H9 (cell line): ENCODE measurements at regions not wholly inside any gene's neighbourhood (a gene's known extent, or its start where the extent isn't known, plus 50 kb on each side); places are given as distances from the start of the nearest gene placed in this dataset.

Experiments
- DNase-seq: peaks from one replicate; pipeline ENCODE4 v3.0.0-alpha.2; 2017
- H2AFZ ChIP-seq: one replicate; pipeline ENCODE4 v1.6.1; 2013; ENCODE audit warnings: mild to moderate bottlenecking, low read length, control low read depth, moderate library complexity
- H2AK5ac ChIP-seq: 2 replicates; pipeline ENCODE4 v1.6.1; 2013; ENCODE audit warnings: low read length, control low read depth, mixed read lengths; ENCODE audit not compliant: insufficient read length
- H2BK120ac ChIP-seq: one replicate; pipeline ENCODE4 v1.6.1; 2013; ENCODE audit warnings: low read depth, mild to moderate bottlenecking, low read length, control low read depth, inconsistent platforms; ENCODE audit not compliant: poor library complexity, severe bottlenecking
- H2BK12ac ChIP-seq: 2 replicates; pipeline ENCODE4 v1.6.1; 2013; ENCODE audit warnings: low read length, control low read depth, mixed read lengths, low read depth; ENCODE audit not compliant: insufficient read length
- H2BK15ac ChIP-seq: 2 replicates; pipeline ENCODE4 v1.6.1; 2013; ENCODE audit warnings: low read depth, low read length, control low read depth
- H2BK20ac ChIP-seq: one replicate; pipeline ENCODE4 v1.6.1; 2013; ENCODE audit warnings: low read depth, mild to moderate bottlenecking, low read length, control low read depth, inconsistent platforms; ENCODE audit not compliant: poor library complexity, severe bottlenecking
- H2BK5ac ChIP-seq: 2 replicates; pipeline ENCODE4 v1.6.1; 2013; ENCODE audit warnings: low read length, control low read depth, mixed read lengths; ENCODE audit not compliant: insufficient read length
- H3K14ac ChIP-seq: 2 replicates; pipeline ENCODE4 v1.6.1; 2013; ENCODE audit warnings: low read length, control low read depth; ENCODE audit not compliant: insufficient read depth
- H3K18ac ChIP-seq: 2 replicates; pipeline ENCODE4 v1.6.1; 2013; ENCODE audit warnings: low read depth, mild to moderate bottlenecking, mixed read lengths, low read length, control low read depth; ENCODE audit not compliant: insufficient read length
- H3K23ac ChIP-seq: 2 replicates; pipeline ENCODE4 v1.6.1; 2013; ENCODE audit warnings: low read length, control low read depth, mixed read lengths, low read depth; ENCODE audit not compliant: insufficient read length
- H3K23me2 ChIP-seq: 2 replicates; pipeline ENCODE4 v1.6.1; 2013; ENCODE audit warnings: low read depth, mild to moderate bottlenecking, mixed read lengths, low read length, control low read depth; ENCODE audit not compliant: insufficient read length, poor library complexity, severe bottlenecking
- H3K27ac ChIP-seq: 2 replicates; pipeline ENCODE4 v1.5.1; 2013; ENCODE audit warnings: low read length, control low read depth, mixed read lengths, low read depth; ENCODE audit not compliant: insufficient read length
- H3K27me3 ChIP-seq: 2 replicates; pipeline ENCODE4 v1.6.1; 2013; ENCODE audit warnings: low read length, control low read depth, inconsistent platforms; ENCODE audit not compliant: insufficient read depth
- H3K4ac ChIP-seq: 2 replicates; pipeline ENCODE4 v1.6.1; 2013; ENCODE audit warnings: low read depth, mild to moderate bottlenecking, control low read depth, inconsistent platforms, low read length, moderate library complexity
- H3K4me1 ChIP-seq: 2 replicates; pipeline ENCODE4 v1.6.1; 2013; ENCODE audit warnings: low read length, control low read depth, inconsistent platforms; ENCODE audit not compliant: insufficient read depth
- H3K4me2 ChIP-seq: 2 replicates; pipeline ENCODE4 v1.6.1; 2013; ENCODE audit warnings: low read length, control low read depth, mixed read lengths; ENCODE audit not compliant: insufficient read length, insufficient read depth
- H3K56ac ChIP-seq: 2 replicates; pipeline ENCODE4 v1.6.1; 2013; ENCODE audit warnings: low read depth, mild to moderate bottlenecking, mixed read lengths, low read length, control low read depth; ENCODE audit not compliant: insufficient read length
- H3K79me1 ChIP-seq: 2 replicates; pipeline ENCODE4 v1.6.1; 2013; ENCODE audit warnings: low read depth, mild to moderate bottlenecking, moderate library complexity, low read length, control low read depth, inconsistent platforms; ENCODE audit not compliant: insufficient read depth, poor library complexity, severe bottlenecking
- H3K79me2 ChIP-seq: 2 replicates; pipeline ENCODE4 v1.6.1; 2013; ENCODE audit warnings: low read length, control low read depth, inconsistent platforms; ENCODE audit not compliant: insufficient read depth
- H3K9ac ChIP-seq: 2 replicates; pipeline ENCODE4 v1.6.1; 2013; ENCODE audit warnings: low read length, control low read depth, mixed read lengths; ENCODE audit not compliant: insufficient read length; ENCODE audit errors: extremely low read depth
- H3K9me3 ChIP-seq: one replicate; pipeline ENCODE4 v1.6.1; 2013; ENCODE audit warnings: low read depth, low read length, inconsistent platforms; ENCODE audit not compliant: control insufficient read depth
- H3T11ph ChIP-seq: one replicate; pipeline ENCODE4 v1.6.1; 2013; ENCODE audit warnings: mild to moderate bottlenecking, low read length, control low read depth, inconsistent platforms
- H4K20me1 ChIP-seq: one replicate; pipeline ENCODE4 v1.6.1; 2013; ENCODE audit not compliant: control insufficient read depth, insufficient read length, insufficient read depth
- H4K5ac ChIP-seq: 2 replicates; pipeline ENCODE4 v1.6.1; 2013; ENCODE audit warnings: low read depth, mild to moderate bottlenecking, mixed read lengths, low read length, control low read depth; ENCODE audit not compliant: insufficient read length
- H4K8ac ChIP-seq: replicated peaks from 2 replicates; pipeline ENCODE4 v1.6.1; 2013; ENCODE audit warnings: low read length, control low read depth, mixed read lengths, low read depth; ENCODE audit not compliant: insufficient read length
- H4K91ac ChIP-seq: 2 replicates; pipeline ENCODE4 v1.6.1; 2013; ENCODE audit warnings: low read depth, mild to moderate bottlenecking, moderate library complexity, mixed read lengths, low read length, control low read depth; ENCODE audit not compliant: insufficient read length
- H3K27ac Mint-ChIP-seq, 3 experiments: 2 replicates in 2 of 3; 3 replicates in 1 of 3; pipeline ENCODE4 v1.8.0; 2020 to 2021; ENCODE audit warnings: mixed read lengths in 3 of 3, mild to moderate bottlenecking in 1 of 3, moderate library complexity in 1 of 3
- H3K27me3 Mint-ChIP-seq: 2 replicates; pipeline ENCODE4 v1.8.0; 2021; ENCODE audit warnings: low read depth, mild to moderate bottlenecking, moderate library complexity, mixed read lengths
- H3K36me3 Mint-ChIP-seq, 3 experiments: 2 replicates in 2 of 3; 3 replicates in 1 of 3; pipeline ENCODE4 v1.8.0; 2020 to 2021; ENCODE audit warnings: low read depth in 3 of 3, mixed read lengths in 3 of 3; ENCODE audit not compliant: insufficient read depth in 1 of 3
- H3K4me1 Mint-ChIP-seq, 2 experiments: 2 replicates each; pipeline ENCODE4 v1.8.0; 2020; ENCODE audit warnings: mixed read lengths in 2 of 2
- H3K4me3 Mint-ChIP-seq, 2 experiments: 2 replicates in 1 of 2; 3 replicates in 1 of 2; pipeline ENCODE4 v1.8.0; 2020 to 2021; ENCODE audit warnings: mild to moderate bottlenecking in 2 of 2, mixed read lengths in 2 of 2, moderate library complexity in 1 of 2
- H3K9me3 Mint-ChIP-seq, 2 experiments: 2 replicates in 1 of 2; 3 replicates in 1 of 2; pipeline ENCODE4 v1.8.0; 2020; ENCODE audit warnings: mild to moderate bottlenecking in 2 of 2, mixed read lengths in 2 of 2, moderate library complexity in 1 of 2
- WGBS: extraction: QIAGEN DNeasy Blood & Tissue Kit; methylation state at CpG from one replicate; pipeline ENCODE4 v1.1.7; 2013; ENCODE audit warnings: missing lambda C conversion rate, low lambda C conversion rate, mixed read lengths; ENCODE audit not compliant: insufficient read length; ENCODE audit errors: extremely low coverage; 5-methylcytosine and 5-hydroxymethylcytosine counted together
- TF ChIP-seq, protein P1 (sequence below): fragments of 200-600 bp; sonication (generic); conservative IDR thresholded peaks from 3 replicates; pipeline ENCODE4 v1.8.0; 2021; ENCODE audit warnings: antibody characterized with exemption, mild to moderate bottlenecking

DNA sequence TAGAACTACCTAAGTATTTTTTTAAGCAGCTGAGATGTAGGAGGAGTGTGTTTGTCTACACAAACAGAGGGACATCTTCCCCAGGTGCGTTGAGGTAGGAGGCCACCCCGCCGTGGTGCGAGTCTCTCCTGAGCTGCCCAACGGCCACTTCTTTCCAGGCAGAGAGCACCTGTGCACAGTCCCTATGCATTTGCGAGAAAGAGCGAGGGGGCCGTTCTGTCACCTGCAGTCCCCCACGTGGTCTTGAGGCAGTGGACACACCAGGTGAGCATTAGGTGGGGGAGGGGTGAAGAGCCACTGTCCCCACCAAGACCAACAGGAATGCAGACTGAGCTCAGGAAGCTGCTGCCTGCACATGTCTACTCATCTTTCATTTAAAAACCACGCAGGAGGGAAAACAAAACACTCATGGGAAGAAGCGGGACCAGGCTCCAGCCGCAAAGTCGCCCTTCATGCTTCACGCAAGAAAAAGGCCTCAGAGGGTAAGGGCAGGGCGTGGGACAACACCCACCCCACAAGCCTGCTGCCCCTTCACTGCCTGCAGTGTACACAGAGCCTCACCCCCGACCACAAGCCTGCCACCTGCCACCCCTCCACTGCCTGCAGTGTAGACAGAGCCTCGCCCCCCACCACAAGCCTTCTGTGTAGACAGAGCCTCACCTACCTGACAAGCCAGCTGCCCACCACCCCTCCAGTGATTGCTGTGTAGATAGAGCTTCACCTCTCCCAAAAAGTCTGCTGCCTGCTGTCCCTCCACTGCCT lies 142.0 kb downstream of the DLL1 start:
- H3K27me3 Mint-ChIP-seq, result peaks cover 22% of the 10 kb centered on the region
- Histone ChIP-seq H3K9me3 (no peaks in the 10 kb centered on the region), H4K8ac (no peak overlapping the region), H3K27ac (no peak overlapping the region), H3K4me1 (no peaks in the 10 kb centered on the region; the same call in 1 of the 2 replicates), H3K18ac (no peak overlapping the region), H3K4me2 (no peak overlapping the region), H3K9ac (no peak overlapping the region), H2BK12ac (no peak overlapping the region), H3K14ac (no peak overlapping the region), H3K27me3 (no peaks in the 10 kb centered on the region), H3K23me2 (no peaks in the 10 kb centered on the region), H3K4ac (no peak overlapping the region), H4K91ac (no peak overlapping the region), H2AK5ac (no peak overlapping the region), H3T11ph (no peak overlapping the region), H3K56ac (no peak overlapping the region), H3K79me2 (no peaks in the 10 kb centered on the region), H2BK20ac (no peak overlapping the region), H2BK5ac (no peak overlapping the region), H2BK120ac (no peak overlapping the region), H4K5ac (no peak overlapping the region), H2AFZ (no peak overlapping the region), H3K23ac (no peak overlapping the region), H3K79me1 (no peaks in the 10 kb centered on the region), H4K20me1 (no peaks in the 10 kb centered on the region), H2BK15ac (no peak overlapping the region)
- no peak overlapping the region for H3K27ac Mint-ChIP-seq
- DNase-seq, result no peak
- H3K4me1 Mint-ChIP-seq, result peaks cover 32 to 45% of the 10 kb centered on the region in 2 experiments
- TF ChIP-seq, protein P1, sequence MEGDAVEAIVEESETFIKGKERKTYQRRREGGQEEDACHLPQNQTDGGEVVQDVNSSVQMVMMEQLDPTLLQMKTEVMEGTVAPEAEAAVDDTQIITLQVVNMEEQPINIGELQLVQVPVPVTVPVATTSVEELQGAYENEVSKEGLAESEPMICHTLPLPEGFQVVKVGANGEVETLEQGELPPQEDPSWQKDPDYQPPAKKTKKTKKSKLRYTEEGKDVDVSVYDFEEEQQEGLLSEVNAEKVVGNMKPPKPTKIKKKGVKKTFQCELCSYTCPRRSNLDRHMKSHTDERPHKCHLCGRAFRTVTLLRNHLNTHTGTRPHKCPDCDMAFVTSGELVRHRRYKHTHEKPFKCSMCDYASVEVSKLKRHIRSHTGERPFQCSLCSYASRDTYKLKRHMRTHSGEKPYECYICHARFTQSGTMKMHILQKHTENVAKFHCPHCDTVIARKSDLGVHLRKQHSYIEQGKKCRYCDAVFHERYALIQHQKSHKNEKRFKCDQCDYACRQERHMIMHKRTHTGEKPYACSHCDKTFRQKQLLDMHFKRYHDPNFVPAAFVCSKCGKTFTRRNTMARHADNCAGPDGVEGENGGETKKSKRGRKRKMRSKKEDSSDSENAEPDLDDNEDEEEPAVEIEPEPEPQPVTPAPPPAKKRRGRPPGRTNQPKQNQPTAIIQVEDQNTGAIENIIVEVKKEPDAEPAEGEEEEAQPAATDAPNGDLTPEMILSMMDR, result no peak
- H3K36me3 Mint-ChIP-seq, result peaks cover 0 to 2% (median 0%) of the 10 kb centered on the region in 3 experiments; a peak in 2 of 7 replicates
- peaks cover 8 to 13% of the 10 kb centered on the region in 2 experiments; a peak in 4 of 5 replicates for H3K9me3 Mint-ChIP-seq
- no peak overlapping the region for H3K4me3 Mint-ChIP-seq
- no CpG with 5 or more reads among the region's 17 CpGs for WGBS
